PC-3 (cell line): ENCODE measurements at regions not wholly inside any gene's neighbourhood (a gene's known extent, or its start where the extent isn't known, plus 50 kb on each side); places are given as distances from the start of the nearest gene placed in this dataset.

Source experiments
- CTCF ChIP-seq: fragments of 300-600 bp; sonication (generic); conservative IDR thresholded peaks from 2 replicates; pipeline ENCODE4 v1.5.1; 2017; ENCODE audit warnings: antibody characterized with exemption, low read depth, mild to moderate bottlenecking, low read length
- EZH2 ChIP-seq: fragments of 300-600 bp; sonication (generic); IDR thresholded peaks from one replicate; pipeline ENCODE4 v1.6.1; 2017; ENCODE audit warnings: antibody characterized with exemption, mild to moderate bottlenecking, low read length; ENCODE audit not compliant: unreplicated experiment
- EZH2phosphoT487 ChIP-seq: fragments of 300-600 bp; sonication (generic); IDR thresholded peaks from 2 replicates; pipeline ENCODE4 v1.6.1; 2018; ENCODE audit warnings: mild to moderate bottlenecking, antibody characterized with exemption, low read length, borderline replicate concordance

GRCh38 chr11:56855217-56855616 is 106.7 kb upstream of the OR9G4 start:
- no peak for TF ChIP-seq CTCF
- TF ChIP-seq EZH2 = no peak
- TF ChIP-seq EZH2phosphoT487 = no peak
